ENCODE measurements at regions not wholly inside any gene's neighbourhood (a gene's known extent, or its start where the extent isn't known, plus 50 kb on each side); places are given as distances from the start of the nearest gene placed in this dataset. TPM values are rescaled to one million over a fixed set of nuclear protein-coding genes. Genes with fewer than 3 reads are reported as not detected.

DNA sequence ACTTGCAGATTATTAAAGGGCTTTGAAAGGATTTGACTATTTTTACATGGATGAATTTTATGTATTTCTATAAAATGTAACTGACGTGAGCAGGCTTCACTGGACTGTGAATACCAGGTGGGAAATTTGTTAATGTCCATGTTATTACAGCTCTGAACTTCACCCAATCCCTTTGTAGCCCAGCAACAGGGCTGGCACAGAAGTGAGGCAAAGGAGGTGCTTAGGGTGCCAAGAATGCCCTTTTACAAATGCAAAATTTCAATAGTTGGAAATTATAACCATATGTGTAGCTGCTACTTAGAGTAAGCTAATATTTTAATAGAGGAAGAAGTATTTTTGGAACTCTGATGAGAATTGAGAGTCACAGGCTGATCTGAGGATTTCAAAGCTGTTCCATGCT, 53.7 kb upstream of the FAM98A start:
- no peak overlapping the region for H3K27ac ChIP-seq (ENCODE audit: low read depth in 1 of 2, low read length in 2 of 2)
- Mint-ChIP-seq H3K4me3 (no peak overlapping the region), H3K4me1 (ENCODE audit: low read depth) (no peaks in the 10 kb centered on the region), H3K36me3 (ENCODE audit: low read depth) (no peaks in the 10 kb centered on the region), H3K27me3 (peaks cover 13% of the 10 kb centered on the region), H3K27ac (no peak overlapping the region), H3K9me3 (peaks cover 3% of the 10 kb centered on the region)
- H3K4me1 ChIP-seq (ENCODE audit: insufficient read depth, low read length), result no peaks in the 10 kb centered on the region
- TF ChIP-seq, protein P1, sequence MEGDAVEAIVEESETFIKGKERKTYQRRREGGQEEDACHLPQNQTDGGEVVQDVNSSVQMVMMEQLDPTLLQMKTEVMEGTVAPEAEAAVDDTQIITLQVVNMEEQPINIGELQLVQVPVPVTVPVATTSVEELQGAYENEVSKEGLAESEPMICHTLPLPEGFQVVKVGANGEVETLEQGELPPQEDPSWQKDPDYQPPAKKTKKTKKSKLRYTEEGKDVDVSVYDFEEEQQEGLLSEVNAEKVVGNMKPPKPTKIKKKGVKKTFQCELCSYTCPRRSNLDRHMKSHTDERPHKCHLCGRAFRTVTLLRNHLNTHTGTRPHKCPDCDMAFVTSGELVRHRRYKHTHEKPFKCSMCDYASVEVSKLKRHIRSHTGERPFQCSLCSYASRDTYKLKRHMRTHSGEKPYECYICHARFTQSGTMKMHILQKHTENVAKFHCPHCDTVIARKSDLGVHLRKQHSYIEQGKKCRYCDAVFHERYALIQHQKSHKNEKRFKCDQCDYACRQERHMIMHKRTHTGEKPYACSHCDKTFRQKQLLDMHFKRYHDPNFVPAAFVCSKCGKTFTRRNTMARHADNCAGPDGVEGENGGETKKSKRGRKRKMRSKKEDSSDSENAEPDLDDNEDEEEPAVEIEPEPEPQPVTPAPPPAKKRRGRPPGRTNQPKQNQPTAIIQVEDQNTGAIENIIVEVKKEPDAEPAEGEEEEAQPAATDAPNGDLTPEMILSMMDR (IDR thresholded peaks at IDR 0.05), result no peak
- ChIA-PET POLR2A (no interaction called here), CTCF (interaction anchor here (1.5 kb wide), 1 partner anchor 15 kb away, joined by 5 read pairs; no protein-coding TSS in a partner anchor)
- intact Hi-C loops (cut with DNase I, micrococcal nuclease), result no loop called here
- DNase-seq, result no peak
- no peak overlapping the region for H3K4me3 ChIP-seq (ENCODE audit: low read length)
- no peaks in the 10 kb centered on the region for H3K9me3 ChIP-seq (ENCODE audit: control insufficient read depth in 1 of 2, insufficient read depth in 1 of 2, low read length in 2 of 2)
- H3K27me3 ChIP-seq (ENCODE audit: control insufficient read depth in 1 of 2, insufficient read depth in 2 of 2, low read length in 2 of 2), result no peaks in the 10 kb centered on the region
- ATAC-seq (ENCODE audit: poor library complexity), result no peak
- H3K36me3 ChIP-seq (ENCODE audit: insufficient read depth, low read length), result no peaks in the 10 kb centered on the region

DNA sequence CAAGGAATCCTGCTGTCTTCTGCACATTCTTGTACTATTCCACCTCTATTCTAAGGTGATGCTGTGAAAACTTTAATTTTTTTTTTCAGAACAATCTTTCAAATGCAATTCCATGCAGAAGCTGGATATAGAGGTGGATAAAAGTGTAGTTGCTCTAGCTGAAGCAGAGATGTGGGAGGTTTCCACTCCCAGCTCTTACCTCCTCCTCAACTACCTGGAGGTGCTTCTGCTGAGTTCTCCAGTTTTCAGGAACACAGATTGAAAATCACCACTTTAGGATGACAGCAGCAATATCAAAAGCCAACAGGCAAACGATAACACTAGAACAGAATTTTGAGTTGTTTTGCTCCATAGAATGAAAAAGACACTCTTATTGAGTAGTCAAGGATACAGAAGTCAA, 51.1 kb upstream of the FAM98A start:
- H3K4me3 Mint-ChIP-seq, result no peak overlapping the region
- ATAC-seq (ENCODE audit: poor library complexity) (no peak), DNase-seq (no peak)
- CTCF ChIA-PET, result no interaction called here
- no peaks in the 10 kb centered on the region for H3K4me1 ChIP-seq (ENCODE audit: insufficient read depth, low read length)
- POLR2A ChIA-PET, result no interaction called here
- H3K4me3 ChIP-seq (ENCODE audit: low read length), result no peak overlapping the region
- no peak overlapping the region for H3K27ac ChIP-seq (ENCODE audit: low read depth in 1 of 2, low read length in 2 of 2)
- peaks cover 0 to 2% of the 10 kb centered on the region in 2 experiments for H3K9me3 ChIP-seq (ENCODE audit: control insufficient read depth in 1 of 2, insufficient read depth in 1 of 2, low read length in 2 of 2)
- H3K27me3 Mint-ChIP-seq, result peaks cover 22% of the 10 kb centered on the region
- H3K27me3 ChIP-seq (ENCODE audit: control insufficient read depth in 1 of 2, insufficient read depth in 2 of 2, low read length in 2 of 2), result no peaks in the 10 kb centered on the region
- TF ChIP-seq, protein P1 (IDR thresholded peaks at IDR 0.05), result no peak
- no peaks in the 10 kb centered on the region for H3K36me3 ChIP-seq (ENCODE audit: insufficient read depth, low read length)
- peaks cover 3% of the 10 kb centered on the region for H3K9me3 Mint-ChIP-seq
- H3K36me3 Mint-ChIP-seq (ENCODE audit: low read depth), result no peaks in the 10 kb centered on the region
- H3K4me1 Mint-ChIP-seq (ENCODE audit: low read depth), result no peaks in the 10 kb centered on the region
- no peak overlapping the region for H3K27ac Mint-ChIP-seq
- intact Hi-C loops (cut with DNase I, micrococcal nuclease), result no loop called here

Small RNA genes in the stretch of these regions (microRNA-seq; reads per million reads assigned to microRNA genes)
- not detected for gene MIR548AD (ENCODE audit: borderline microRNAs expressed, borderline replicate concordance)

Measured in CD4-positive, alpha-beta T cell (primary cell).